ENCODE measurements at regions not wholly inside any gene's neighbourhood (a gene's known extent, or its start where the extent isn't known, plus 50 kb on each side); places are given as distances from the start of the nearest gene placed in this dataset.

DNA sequence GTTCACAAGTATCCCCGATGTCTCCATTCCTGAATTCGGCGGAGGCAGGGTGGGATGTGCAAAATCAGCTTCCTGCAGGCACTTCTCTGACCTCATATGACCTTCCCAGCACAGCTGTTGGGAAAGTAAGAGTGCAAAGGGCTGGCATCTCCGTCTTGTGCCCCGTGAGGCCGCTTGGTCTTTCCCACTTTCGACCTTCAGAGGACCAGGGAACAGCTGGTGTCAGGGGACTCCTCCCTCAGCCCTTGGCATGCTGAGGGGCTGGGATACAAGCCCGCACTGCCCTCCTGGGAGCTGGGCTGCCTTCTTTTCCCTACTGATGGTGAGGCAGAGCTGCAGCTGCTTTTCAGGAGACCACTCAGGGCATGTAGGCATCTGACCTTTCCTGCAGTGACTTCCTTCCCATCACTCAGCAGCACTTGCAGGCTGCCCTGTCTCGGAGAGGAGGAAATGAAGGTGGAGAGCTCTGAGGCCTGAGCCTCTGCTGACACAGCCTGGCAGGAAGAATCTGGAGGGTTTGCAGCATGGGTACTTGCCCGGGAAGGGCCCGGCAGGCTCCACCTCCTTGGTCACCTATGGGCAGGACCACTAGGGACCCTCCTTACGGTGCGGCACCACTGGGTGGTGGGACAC lies 277.2 kb upstream of the HS6ST1 start:
- TF ChIP-seq POLR2A (IDR thresholded peaks at IDR 0.05) (no peak), EP300 (IDR thresholded peaks at IDR 0.05) (no peak)
- TF ChIP-seq, protein P1, sequence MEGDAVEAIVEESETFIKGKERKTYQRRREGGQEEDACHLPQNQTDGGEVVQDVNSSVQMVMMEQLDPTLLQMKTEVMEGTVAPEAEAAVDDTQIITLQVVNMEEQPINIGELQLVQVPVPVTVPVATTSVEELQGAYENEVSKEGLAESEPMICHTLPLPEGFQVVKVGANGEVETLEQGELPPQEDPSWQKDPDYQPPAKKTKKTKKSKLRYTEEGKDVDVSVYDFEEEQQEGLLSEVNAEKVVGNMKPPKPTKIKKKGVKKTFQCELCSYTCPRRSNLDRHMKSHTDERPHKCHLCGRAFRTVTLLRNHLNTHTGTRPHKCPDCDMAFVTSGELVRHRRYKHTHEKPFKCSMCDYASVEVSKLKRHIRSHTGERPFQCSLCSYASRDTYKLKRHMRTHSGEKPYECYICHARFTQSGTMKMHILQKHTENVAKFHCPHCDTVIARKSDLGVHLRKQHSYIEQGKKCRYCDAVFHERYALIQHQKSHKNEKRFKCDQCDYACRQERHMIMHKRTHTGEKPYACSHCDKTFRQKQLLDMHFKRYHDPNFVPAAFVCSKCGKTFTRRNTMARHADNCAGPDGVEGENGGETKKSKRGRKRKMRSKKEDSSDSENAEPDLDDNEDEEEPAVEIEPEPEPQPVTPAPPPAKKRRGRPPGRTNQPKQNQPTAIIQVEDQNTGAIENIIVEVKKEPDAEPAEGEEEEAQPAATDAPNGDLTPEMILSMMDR (IDR thresholded peaks at IDR 0.05) = no peak

Measured in ovary (tissue), 3 donors.